Hepatocyte (in vitro differentiated cells): ENCODE measurements at regions not wholly inside any gene's neighbourhood (a gene's known extent, or its start where the extent isn't known, plus 50 kb on each side); places are given as distances from the start of the nearest gene placed in this dataset.

Experiments
- CTCF ChIP-seq: fragments of 200-600 bp; sonication (generic); IDR thresholded peaks from 2 replicates; pipeline ENCODE4 v1.5.1; 2016; ENCODE audit warnings: antibody characterized with exemption, mild to moderate bottlenecking; ENCODE audit not compliant: poor library complexity
- EZH2 ChIP-seq: fragments of 200-600 bp; sonication (generic); IDR thresholded peaks from 2 replicates; pipeline ENCODE4 v1.6.1; 2016; ENCODE audit warnings: antibody characterized with exemption, mild to moderate bottlenecking, borderline replicate concordance
- EZH2phosphoT487 ChIP-seq: fragments of 200-600 bp; sonication (generic); IDR thresholded peaks from one replicate; pipeline ENCODE4 v1.6.1; 2018; ENCODE audit warnings: antibody characterized with exemption, mild to moderate bottlenecking, low read depth, moderate library complexity; ENCODE audit not compliant: unreplicated experiment, severe bottlenecking

GRCh38 chr6:144876689-144877088, 591.6 kb downstream of the UTRN start:
- no peak for TF ChIP-seq CTCF
- no peak for TF ChIP-seq EZH2phosphoT487
- TF ChIP-seq EZH2 = no peak
